ENCODE measurements at regions not wholly inside any gene's neighbourhood (a gene's known extent, or its start where the extent isn't known, plus 50 kb on each side); places are given as distances from the start of the nearest gene placed in this dataset.

GRCh38 chr20:41981746-41982145 lies 363.6 kb upstream of the CHD6 start:
- TF ChIP-seq EZH2 (IDR thresholded peaks at IDR 0.05; ENCODE audit: insufficient read depth, poor library complexity, severe bottlenecking), result no peak
- TF ChIP-seq EZH2phosphoT487 (IDR thresholded peaks at IDR 0.05; ENCODE audit: insufficient read depth, low read depth), result no peak
